Upper lobe of left lung (tissue), 4 donors: ENCODE measurements at regions not wholly inside any gene's neighbourhood (a gene's known extent, or its start where the extent isn't known, plus 50 kb on each side); places are given as distances from the start of the nearest gene placed in this dataset.
"Not testable (repeated sequence)": the region's sequence is repeated elsewhere in the genome, so short reads cannot be mapped to it uniquely, and the experiment has no call there.

Source experiments
- CTCF ChIP-seq, 6 experiments: fragments of 450-650 bp in 4 of 6; fragments of 200-600 bp in 2 of 6; sonication (generic) in 2 of 6; IDR thresholded peaks; one replicate each; pipeline ENCODE4 v1.5.1; 2016 to 2019; ENCODE audit warnings: antibody characterized with exemption in 6 of 6
- EP300 ChIP-seq, 4 donors: sonication (generic); formaldehyde crosslinking; IDR thresholded peaks; one replicate each; pipeline ENCODE4 v1.5.1; 2017; ENCODE audit warnings: antibody characterized with exemption in 4 of 4, control low read depth in 2 of 4
- POLR2AphosphoS5 ChIP-seq, 2 donors: sonication (generic); formaldehyde crosslinking; IDR thresholded peaks; one replicate each; pipeline ENCODE4 v1.5.1; 2017; ENCODE audit warnings: antibody characterized with exemption in 2 of 2

GRCh38 chr13:27363637-27364036, 60.8 kb upstream of the GTF3A start:
- not testable (repeated sequence) for TF ChIP-seq EP300, POLR2AphosphoS5, CTCF (IDR thresholded peaks at IDR 0.05)
